Esophagus muscularis mucosa (tissue), 4 donors: ENCODE measurements at regions not wholly inside any gene's neighbourhood (a gene's known extent, or its start where the extent isn't known, plus 50 kb on each side); places are given as distances from the start of the nearest gene placed in this dataset.
A peak's percentile ranks its signal among the peaks of the same experiment; 100 is the strongest.

ENCODE experiments used
- DNase-seq: peaks from one replicate; pipeline ENCODE4 v3.0.0-alpha.2; 2017; ENCODE audit errors: extremely low spot score
- H3K27ac ChIP-seq, 4 donors: fragments of 200-600 bp; sonication (generic); replicated peaks in 1 of 4; 1 replicate in 3 of 4; 2 replicates in 1 of 4; pipeline ENCODE4 v1.5.1; 2016 to 2019; ENCODE audit warnings: mild to moderate bottlenecking in 1 of 4
- H3K27me3 ChIP-seq, 4 donors: fragments of 200-600 bp; sonication (generic); one replicate each; pipeline versions ENCODE4 v1.5.1 to v1.6.0; 2016 to 2019
- H3K36me3 ChIP-seq, 4 donors: fragments of 200-600 bp; sonication (generic); one replicate each; pipeline ENCODE4 v1.5.1; 2016 to 2019
- H3K4me1 ChIP-seq, 4 donors: fragments of 200-600 bp; sonication (generic); one replicate each; pipeline ENCODE4 v1.5.1; 2016 to 2019
- H3K4me3 ChIP-seq, 4 donors: fragments of 200-600 bp; sonication (generic); 1 replicate in 2 of 4; 2 replicates in 2 of 4; pipeline ENCODE4 v1.5.1; 2016 to 2019; ENCODE audit warnings: mild to moderate bottlenecking in 4 of 4, moderate library complexity in 1 of 4
- H3K9me3 ChIP-seq, 4 donors: fragments of 200-600 bp; sonication (generic); 1 replicate in 3 of 4; 2 replicates in 1 of 4; pipeline ENCODE4 v1.5.1; 2016 to 2019
- CTCF ChIP-seq, 3 experiments: fragments of 200-600 bp in 2 of 3; fragments of 450-650 bp in 1 of 3; sonication (generic) in 2 of 3; IDR thresholded peaks; one replicate each; pipeline ENCODE4 v1.5.1; 2017 to 2019; ENCODE audit warnings: antibody characterized with exemption in 3 of 3, mild to moderate bottlenecking in 2 of 3, moderate library complexity in 1 of 3
- EP300 ChIP-seq: sonication (generic); formaldehyde crosslinking; IDR thresholded peaks from one replicate; pipeline ENCODE4 v1.6.1; 2017; ENCODE audit warnings: antibody characterized with exemption
- POLR2A ChIP-seq: fragments of 450-650 bp; IDR thresholded peaks from one replicate; pipeline ENCODE4 v1.6.1; 2017; ENCODE audit warnings: antibody characterized with exemption, moderate library complexity, mild to moderate bottlenecking, low read depth
- POLR2AphosphoS5 ChIP-seq, 2 donors: sonication (generic); formaldehyde crosslinking; IDR thresholded peaks; one replicate each; pipeline ENCODE4 v1.6.1; 2017; ENCODE audit warnings: antibody characterized with exemption in 2 of 2
- WGBS: methylation state at CpG from one replicate; pipeline ENCODE4 v1.1.5; 2018; 5-methylcytosine and 5-hydroxymethylcytosine counted together
- intact Hi-C: fragments of 100-400 bp; cut with DNase I; formaldehyde crosslinking; loops from one replicate; pipeline ENCODE4 v1.15.1; 2023

GRCh38 chr12:4068981-4069669 is 195.9 kb upstream of the PARP11 start:
- no peaks in the 10 kb centered on the region for H3K27me3 ChIP-seq
- H3K36me3 ChIP-seq = no peaks in the 10 kb centered on the region
- no peak for TF ChIP-seq EP300
- TF ChIP-seq POLR2A = no peak
- no peak for TF ChIP-seq CTCF (IDR thresholded peaks at IDR 0.05)
- no peak for TF ChIP-seq POLR2AphosphoS5 (IDR thresholded peaks at IDR 0.05)
- peak; percentile 78 for DNase-seq
- 18% methylated on average over 2 of the region's 2 CpGs for WGBS
- no peaks in the 10 kb centered on the region for H3K9me3 ChIP-seq
- no peak overlapping the region for H3K4me3 ChIP-seq
- intact Hi-C loops = no loop called here
- no peak overlapping the region for H3K27ac ChIP-seq
- H3K4me1 ChIP-seq = no peaks in the 10 kb centered on the region

- TF ChIP-seq EP300 (no peak), CTCF (IDR thresholded peaks at IDR 0.05) (no peak), POLR2A (no peak), POLR2AphosphoS5 (IDR thresholded peaks at IDR 0.05) (no peak)
These were observed 190.8 kb upstream of the PARP11 start for GRCh38 chr12:4064008-4064407.

GRCh38 chr12:4059898-4060568 is 186.8 kb upstream of the PARP11 start:
- DNase-seq = peak; percentile 37
- Histone ChIP-seq H3K4me1 (no peaks in the 10 kb centered on the region), H3K36me3 (no peaks in the 10 kb centered on the region), H3K4me3 (no peak overlapping the region), H3K27ac (no peak overlapping the region), H3K27me3 (peaks cover 0 to 5% (median 0%) of the 10 kb centered on the region in 4 donors), H3K9me3 (no peaks in the 10 kb centered on the region)
- 87% methylated on average over 7 of the region's 7 CpGs for WGBS
- TF ChIP-seq CTCF (IDR thresholded peaks at IDR 0.05) = no peak
- TF ChIP-seq POLR2A = no peak
- TF ChIP-seq POLR2AphosphoS5 (IDR thresholded peaks at IDR 0.05) = no peak
- no peak for TF ChIP-seq EP300
- intact Hi-C loops = no loop called here

More at GRCh38 chr12:4064008-4064407, 190.8 kb upstream of the PARP11 start:
- DNase-seq = peak; percentile 17
- intact Hi-C loops = no loop called here
- Histone ChIP-seq H3K4me3 (no peak overlapping the region), H3K36me3 (no peaks in the 10 kb centered on the region), H3K27ac (no peak overlapping the region), H3K27me3 (peaks cover 0 to 5% (median 0%) of the 10 kb centered on the region in 4 donors), H3K9me3 (no peaks in the 10 kb centered on the region), H3K4me1 (no peaks in the 10 kb centered on the region)
- WGBS = 62% methylated on average over 5 of the region's 5 CpGs

- WGBS = 65% methylated on average over 6 of the region's 6 CpGs
- no peaks in the 10 kb centered on the region for H3K9me3 ChIP-seq
- H3K27ac ChIP-seq = no peak overlapping the region
- no peak overlapping the region for H3K4me3 ChIP-seq
- intact Hi-C loops = no loop called here
- peaks cover 0 to 5% (median 0%) of the 10 kb centered on the region in 4 donors for H3K27me3 ChIP-seq
- no peaks in the 10 kb centered on the region for H3K36me3 ChIP-seq
- TF ChIP-seq POLR2A = no peak
- no peak for TF ChIP-seq POLR2AphosphoS5 (IDR thresholded peaks at IDR 0.05)
- no peak for TF ChIP-seq CTCF (IDR thresholded peaks at IDR 0.05)
- TF ChIP-seq EP300 = no peak
- no peaks in the 10 kb centered on the region for H3K4me1 ChIP-seq
- DNase-seq = peak; percentile 45
These were observed 184.0 kb upstream of the PARP11 start for GRCh38 chr12:4056910-4057845.
